ENCODE measurements at regions not wholly inside any gene's neighbourhood (a gene's known extent, or its start where the extent isn't known, plus 50 kb on each side); places are given as distances from the start of the nearest gene placed in this dataset.

- WGBS, 5 donors = 94 to 97% (median 96%) methylated on average over 8 to 14 of the region's 14 CpGs
- intact Hi-C loops (cut with DNase I; ENCODE audit: low total_unique reads) = no loop called here
- Histone ChIP-seq H3K27me3 (replicated peaks in 1 of 7) (no peaks in the 10 kb centered on the region), H3K36me3 (peaks cover 0 to 11% (median 0%) of the 10 kb centered on the region in 6 donors), H3K9me3 (no peaks in the 10 kb centered on the region), H3K4me3 (no peak overlapping the region), H3K4me1 (peaks cover 0 to 10% (median 0%) of the 10 kb centered on the region in 6 donors), H3K27ac (no peak overlapping the region)
- DNase-seq = no peak
- no peak for TF ChIP-seq POLR2A (IDR thresholded peaks at IDR 0.05)
- TF ChIP-seq, protein P1, sequence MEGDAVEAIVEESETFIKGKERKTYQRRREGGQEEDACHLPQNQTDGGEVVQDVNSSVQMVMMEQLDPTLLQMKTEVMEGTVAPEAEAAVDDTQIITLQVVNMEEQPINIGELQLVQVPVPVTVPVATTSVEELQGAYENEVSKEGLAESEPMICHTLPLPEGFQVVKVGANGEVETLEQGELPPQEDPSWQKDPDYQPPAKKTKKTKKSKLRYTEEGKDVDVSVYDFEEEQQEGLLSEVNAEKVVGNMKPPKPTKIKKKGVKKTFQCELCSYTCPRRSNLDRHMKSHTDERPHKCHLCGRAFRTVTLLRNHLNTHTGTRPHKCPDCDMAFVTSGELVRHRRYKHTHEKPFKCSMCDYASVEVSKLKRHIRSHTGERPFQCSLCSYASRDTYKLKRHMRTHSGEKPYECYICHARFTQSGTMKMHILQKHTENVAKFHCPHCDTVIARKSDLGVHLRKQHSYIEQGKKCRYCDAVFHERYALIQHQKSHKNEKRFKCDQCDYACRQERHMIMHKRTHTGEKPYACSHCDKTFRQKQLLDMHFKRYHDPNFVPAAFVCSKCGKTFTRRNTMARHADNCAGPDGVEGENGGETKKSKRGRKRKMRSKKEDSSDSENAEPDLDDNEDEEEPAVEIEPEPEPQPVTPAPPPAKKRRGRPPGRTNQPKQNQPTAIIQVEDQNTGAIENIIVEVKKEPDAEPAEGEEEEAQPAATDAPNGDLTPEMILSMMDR (IDR thresholded peaks at IDR 0.05 in 8 of 11, conservative IDR thresholded peaks at IDR 0.05 in 3 of 11) = no peak
- TF ChIP-seq POLR2AphosphoS5 (IDR thresholded peaks at IDR 0.05) = no peak
Measured at GRCh38 chr6:166765234-166765541, 138.1 kb upstream of the RPS6KA2 start.

GRCh38 chr6:166764473-166765233 is 137.6 kb upstream of the RPS6KA2 start:
- no peaks in the 10 kb centered on the region for H3K9me3 ChIP-seq
- TF ChIP-seq POLR2A (IDR thresholded peaks at IDR 0.05) (no peak), POLR2AphosphoS5 (IDR thresholded peaks at IDR 0.05) (no peak)
- TF ChIP-seq, protein P1 (IDR thresholded peaks at IDR 0.05 in 8 of 11, conservative IDR thresholded peaks at IDR 0.05 in 3 of 11) = no peak
- H3K4me3 ChIP-seq = no peak overlapping the region
- WGBS, 5 donors = 87 to 92% (median 88%) methylated on average over 24 of the region's 24 CpGs
- H3K36me3 ChIP-seq = peaks cover 0 to 11% (median 0%) of the 10 kb centered on the region in 6 donors
- intact Hi-C loops (cut with DNase I; ENCODE audit: low total_unique reads) = no loop called here
- H3K4me1 ChIP-seq = peaks cover 0 to 10% (median 0%) of the 10 kb centered on the region in 6 donors
- no peak overlapping the region for H3K27ac ChIP-seq
- H3K27me3 ChIP-seq (replicated peaks in 1 of 7) = no peaks in the 10 kb centered on the region
- no peak for DNase-seq

GRCh38 chr6:166763606-166764472 is 136.8 kb upstream of the RPS6KA2 start:
- Histone ChIP-seq H3K4me1 (peaks cover 0 to 10% (median 0%) of the 10 kb centered on the region in 6 donors), H3K27me3 (replicated peaks in 1 of 7) (no peaks in the 10 kb centered on the region), H3K4me3 (no peak overlapping the region), H3K36me3 (peaks cover 0 to 11% (median 0%) of the 10 kb centered on the region in 6 donors), H3K9me3 (no peaks in the 10 kb centered on the region), H3K27ac (no peak overlapping the region)
- 83 to 91% (median 88%) methylated on average over 37 of the region's 37 CpGs for WGBS, 5 donors
- intact Hi-C loops (cut with DNase I; ENCODE audit: low total_unique reads) = no loop called here
- no peak for DNase-seq
- no peak for TF ChIP-seq POLR2A (IDR thresholded peaks at IDR 0.05)
- TF ChIP-seq, protein P1 (IDR thresholded peaks at IDR 0.05 in 8 of 11, conservative IDR thresholded peaks at IDR 0.05 in 3 of 11) = no peak
- no peak for TF ChIP-seq POLR2AphosphoS5 (IDR thresholded peaks at IDR 0.05)

- Histone ChIP-seq H3K4me3 (no peak overlapping the region), H3K27me3 (replicated peaks in 1 of 7) (peaks cover 0 to 19% (median 0%) of the 10 kb centered on the region in 7 donors), H3K36me3 (peaks cover 0 to 11% (median 0%) of the 10 kb centered on the region in 6 donors), H3K4me1 (peaks cover 0 to 17% (median 2%) of the 10 kb centered on the region in 6 donors), H3K27ac (no peak overlapping the region), H3K9me3 (no peaks in the 10 kb centered on the region)
- intact Hi-C loops (cut with DNase I; ENCODE audit: low total_unique reads) = no loop called here
- TF ChIP-seq, protein P1 (IDR thresholded peaks at IDR 0.05 in 8 of 11, conservative IDR thresholded peaks at IDR 0.05 in 3 of 11) = no peak
- TF ChIP-seq POLR2A (IDR thresholded peaks at IDR 0.05) (no peak), POLR2AphosphoS5 (IDR thresholded peaks at IDR 0.05) (no peak)
- no peak for DNase-seq
- WGBS, 5 donors = 80 to 91% (median 88%) methylated on average over 9 of the region's 9 CpGs
Measured at GRCh38 chr6:166761801-166762200, 134.8 kb upstream of the RPS6KA2 start.

All from spleen (tissue), 11 donors.